ENCODE measurements at regions not wholly inside any gene's neighbourhood (a gene's known extent, or its start where the extent isn't known, plus 50 kb on each side); places are given as distances from the start of the nearest gene placed in this dataset.

- Histone ChIP-seq H3K9me3 (no peaks in the 10 kb centered on the region), H3K4me1 (no peaks in the 10 kb centered on the region), H3K27me3 (no peaks in the 10 kb centered on the region), H3K36me3 (no peaks in the 10 kb centered on the region), H3K27ac (no peak overlapping the region), H3K4me3 (no peak overlapping the region)
- DNase-seq (no peak), ATAC-seq (no peak)
- TF ChIP-seq POLR2A (IDR thresholded peaks at IDR 0.05) (no peak), CTCF (IDR thresholded peaks at IDR 0.05) (no peak)
- intact Hi-C loops (cut with DNase I), result no loop called here
- WGBS (ENCODE audit: insufficient coverage, low coverage, low lambda C conversion rate, missing lambda C conversion rate), result 50% methylated on average over 4 of the region's 7 CpGs
These were observed 163.0 kb upstream of the GORAB start for GRCh38 chr1:170369000-170369399.

- intact Hi-C loops (cut with DNase I), result no loop called here
- TF ChIP-seq CTCF (IDR thresholded peaks at IDR 0.05), result no peak
- TF ChIP-seq POLR2A (IDR thresholded peaks at IDR 0.05), result no peak
- DNase-seq, result no peak
- no peak for ATAC-seq
- Histone ChIP-seq H3K27ac (no peak overlapping the region), H3K4me3 (no peak overlapping the region), H3K9me3 (no peaks in the 10 kb centered on the region), H3K27me3 (no peaks in the 10 kb centered on the region), H3K4me1 (no peaks in the 10 kb centered on the region), H3K36me3 (no peaks in the 10 kb centered on the region)
- WGBS (ENCODE audit: insufficient coverage, low coverage, low lambda C conversion rate, missing lambda C conversion rate), result 78% methylated on average over 4 of the region's 4 CpGs
These were observed 162.5 kb upstream of the GORAB start for GRCh38 chr1:170369417-170369816.

GRCh38 chr1:170370087-170370486, 161.9 kb upstream of the GORAB start:
- WGBS (ENCODE audit: insufficient coverage, low coverage, low lambda C conversion rate, missing lambda C conversion rate), result 79% methylated on average over 5 of the region's 9 CpGs
- ATAC-seq, result no peak
- TF ChIP-seq CTCF (IDR thresholded peaks at IDR 0.05) (no peak), POLR2A (IDR thresholded peaks at IDR 0.05) (no peak)

GRCh38 chr1:170375082-170375723, 156.8 kb upstream of the GORAB start:
- no peaks in the 10 kb centered on the region for H3K36me3 ChIP-seq
- H3K4me1 ChIP-seq, result no peaks in the 10 kb centered on the region
- no peak overlapping the region for H3K27ac ChIP-seq
- no peak overlapping the region for H3K4me3 ChIP-seq
- TF ChIP-seq POLR2A (IDR thresholded peaks at IDR 0.05) (no peak), CTCF (IDR thresholded peaks at IDR 0.05) (no peak)
- H3K9me3 ChIP-seq, result no peaks in the 10 kb centered on the region
- H3K27me3 ChIP-seq, result no peaks in the 10 kb centered on the region
- ATAC-seq, result no peak
- no peak for DNase-seq
- WGBS (ENCODE audit: insufficient coverage, low coverage, low lambda C conversion rate, missing lambda C conversion rate), result 25% methylated on average over 3 of the region's 3 CpGs
- intact Hi-C loops (cut with DNase I), result no loop called here

More at GRCh38 chr1:170370087-170370486, 161.9 kb upstream of the GORAB start:
- no peak overlapping the region for H3K4me3 ChIP-seq
- H3K27ac ChIP-seq, result no peak overlapping the region
- intact Hi-C loops (cut with DNase I), result no loop called here
- no peaks in the 10 kb centered on the region for H3K27me3 ChIP-seq
- no peak for DNase-seq
- H3K9me3 ChIP-seq, result no peaks in the 10 kb centered on the region
- no peaks in the 10 kb centered on the region for H3K36me3 ChIP-seq
- no peaks in the 10 kb centered on the region for H3K4me1 ChIP-seq

Data from right lobe of liver (tissue), 6 donors.